ENCODE measurements at regions not wholly inside any gene's neighbourhood (a gene's known extent, or its start where the extent isn't known, plus 50 kb on each side); places are given as distances from the start of the nearest gene placed in this dataset.

- no peak for TF ChIP-seq CTCF (IDR thresholded peaks at IDR 0.05; ENCODE audit: borderline replicate concordance, control extremely low read depth, extremely low read depth, insufficient read depth, missing control alignments)
- no peak for DNase-seq (ENCODE audit: low spot score)
- in situ Hi-C loops (cut with MboI; ENCODE audit: low sequenced_read_pairs, unreplicated experiment) = no loop called here
These were observed 121.1 kb downstream of the PDCD6IP start for GRCh38 chr3:33919312-33920120.

GRCh38 chr3:33920511-33920910 lies 122.1 kb downstream of the PDCD6IP start:
- no peak for TF ChIP-seq CTCF (IDR thresholded peaks at IDR 0.05; ENCODE audit: borderline replicate concordance, control extremely low read depth, extremely low read depth, insufficient read depth, missing control alignments)
- DNase-seq (ENCODE audit: low spot score) = no peak
- in situ Hi-C loops (cut with MboI; ENCODE audit: low sequenced_read_pairs, unreplicated experiment) = no loop called here

GRCh38 chr3:33921608-33922007 lies 123.2 kb downstream of the PDCD6IP start:
- in situ Hi-C loops (cut with MboI; ENCODE audit: low sequenced_read_pairs, unreplicated experiment) = no loop called here
- TF ChIP-seq CTCF (IDR thresholded peaks at IDR 0.05; ENCODE audit: borderline replicate concordance, control extremely low read depth, extremely low read depth, insufficient read depth, missing control alignments) = no peak
- no peak for DNase-seq (ENCODE audit: low spot score)

- no peak for TF ChIP-seq CTCF (IDR thresholded peaks at IDR 0.05; ENCODE audit: borderline replicate concordance, control extremely low read depth, extremely low read depth, insufficient read depth, missing control alignments)
- no peak for DNase-seq (ENCODE audit: low spot score)
- in situ Hi-C loops (cut with MboI; ENCODE audit: low sequenced_read_pairs, unreplicated experiment) = no loop called here
These were observed 128.7 kb downstream of the PDCD6IP start for GRCh38 chr3:33926998-33927605.

- no peak for TF ChIP-seq CTCF (IDR thresholded peaks at IDR 0.05; ENCODE audit: borderline replicate concordance, control extremely low read depth, extremely low read depth, insufficient read depth, missing control alignments)
- no peak for DNase-seq (ENCODE audit: low spot score)
- in situ Hi-C loops (cut with MboI; ENCODE audit: low sequenced_read_pairs, unreplicated experiment) = no loop called here
These were observed 131.4 kb downstream of the PDCD6IP start for GRCh38 chr3:33929813-33930212.

GRCh38 chr3:33931512-33931911 lies 133.1 kb downstream of the PDCD6IP start:
- TF ChIP-seq CTCF (IDR thresholded peaks at IDR 0.05; ENCODE audit: borderline replicate concordance, control extremely low read depth, extremely low read depth, insufficient read depth, missing control alignments) = no peak
- DNase-seq (ENCODE audit: low spot score) = no peak
- in situ Hi-C loops (cut with MboI; ENCODE audit: low sequenced_read_pairs, unreplicated experiment) = no loop called here
